Trophoblast cell (in vitro differentiated cells and primary cell): ENCODE measurements at regions not wholly inside any gene's neighbourhood (a gene's known extent, or its start where the extent isn't known, plus 50 kb on each side); places are given as distances from the start of the nearest gene placed in this dataset.

Source experiments
- DNase-seq, 2 donors: peaks; one replicate each; pipeline ENCODE4 v3.0.0-alpha.2; 2016
- H2AFZ ChIP-seq: 2 replicates; pipeline ENCODE4 v1.6.1; 2013; ENCODE audit warnings: low read length, moderate library complexity, mild to moderate bottlenecking; ENCODE audit not compliant: insufficient read depth, poor library complexity
- H2AK5ac ChIP-seq: 2 replicates; pipeline ENCODE4 v1.6.1; 2013; ENCODE audit warnings: mild to moderate bottlenecking, low read length
- H2BK120ac ChIP-seq: 2 replicates; pipeline ENCODE4 v1.6.1; 2013; ENCODE audit warnings: low read length, mild to moderate bottlenecking, moderate library complexity; ENCODE audit not compliant: insufficient read depth, poor library complexity
- H2BK12ac ChIP-seq: 2 replicates; pipeline ENCODE4 v1.6.1; 2013; ENCODE audit warnings: mild to moderate bottlenecking, low read length, moderate library complexity
- H2BK5ac ChIP-seq: 2 replicates; pipeline ENCODE4 v1.6.1; 2013; ENCODE audit warnings: low read length, low read depth, moderate library complexity, mild to moderate bottlenecking; ENCODE audit not compliant: poor library complexity
- H3K14ac ChIP-seq: 2 replicates; pipeline ENCODE4 v1.6.1; 2013; ENCODE audit warnings: mild to moderate bottlenecking, low read length
- H3K18ac ChIP-seq: 2 replicates; pipeline ENCODE4 v1.6.1; 2013; ENCODE audit warnings: mild to moderate bottlenecking, low read length
- H3K23ac ChIP-seq: 2 replicates; pipeline ENCODE4 v1.6.1; 2013; ENCODE audit warnings: low read length
- H3K27ac ChIP-seq: 2 replicates; pipeline ENCODE4 v1.5.1; 2013; ENCODE audit warnings: low read depth, mild to moderate bottlenecking, inconsistent platforms, low read length, moderate library complexity
- H3K27me3 ChIP-seq: 2 replicates; pipeline ENCODE4 v1.6.1; 2013; ENCODE audit warnings: inconsistent platforms, mild to moderate bottlenecking, low read length, moderate library complexity; ENCODE audit not compliant: insufficient read depth
- H3K36me3 ChIP-seq, 2 experiments: 1 replicate in 1 of 2; 2 replicates in 1 of 2; pipeline ENCODE4 v1.6.1; 2013; ENCODE audit warnings: low read length in 2 of 2, mild to moderate bottlenecking in 2 of 2, moderate library complexity in 1 of 2; ENCODE audit not compliant: insufficient read depth in 2 of 2, control insufficient read depth in 1 of 2
- H3K4ac ChIP-seq: 2 replicates; pipeline ENCODE4 v1.6.1; 2013; ENCODE audit warnings: low read depth, mild to moderate bottlenecking, low read length, moderate library complexity
- H3K4me1 ChIP-seq, 2 experiments: 1 replicate in 1 of 2; 2 replicates in 1 of 2; pipeline ENCODE4 v1.6.1; 2013; ENCODE audit warnings: low read length in 2 of 2, mild to moderate bottlenecking in 2 of 2, moderate library complexity in 1 of 2; ENCODE audit not compliant: insufficient read depth in 2 of 2, control insufficient read depth in 1 of 2
- H3K4me2 ChIP-seq: 2 replicates; pipeline ENCODE4 v1.6.1; 2013; ENCODE audit warnings: inconsistent platforms, mild to moderate bottlenecking, low read length, moderate library complexity
- H3K4me3 ChIP-seq: 2 replicates; pipeline ENCODE4 v1.5.1; 2013; ENCODE audit warnings: mild to moderate bottlenecking, low read depth, low read length, inconsistent platforms
- H3K79me1 ChIP-seq: one replicate; pipeline ENCODE4 v1.6.1; 2013; ENCODE audit warnings: low read length
- H3K79me2 ChIP-seq: 2 replicates; pipeline ENCODE4 v1.6.1; 2013; ENCODE audit warnings: low read length, mild to moderate bottlenecking; ENCODE audit not compliant: control insufficient read depth, insufficient read depth, poor library complexity
- H3K9ac ChIP-seq: 2 replicates; pipeline ENCODE4 v1.6.1; 2013; ENCODE audit warnings: mild to moderate bottlenecking, low read length
- H3K9me3 ChIP-seq: 2 replicates; pipeline ENCODE4 v1.6.1; 2013; ENCODE audit warnings: low read depth, mild to moderate bottlenecking, control low read depth, inconsistent platforms, low read length; ENCODE audit not compliant: insufficient read depth
- H4K12ac ChIP-seq: 2 replicates; pipeline ENCODE4 v1.6.1; 2013; ENCODE audit warnings: low read depth, mild to moderate bottlenecking, low read length, moderate library complexity
- H4K8ac ChIP-seq: 2 replicates; pipeline ENCODE4 v1.6.1; 2013; ENCODE audit warnings: low read depth, mild to moderate bottlenecking, low read length, moderate library complexity
- H4K91ac ChIP-seq: one replicate; pipeline ENCODE4 v1.6.1; 2013; ENCODE audit warnings: low read depth, mild to moderate bottlenecking, low read length, moderate library complexity
- WGBS: extraction: QIAGEN DNeasy Blood & Tissue Kit; methylation state at CpG from one replicate; pipeline ENCODE4 v1.1.7; 2013; ENCODE audit warnings: missing lambda C conversion rate; ENCODE audit not compliant: insufficient read length, insufficient coverage; ENCODE audit errors: extremely low coverage; 5-methylcytosine and 5-hydroxymethylcytosine counted together

DNA sequence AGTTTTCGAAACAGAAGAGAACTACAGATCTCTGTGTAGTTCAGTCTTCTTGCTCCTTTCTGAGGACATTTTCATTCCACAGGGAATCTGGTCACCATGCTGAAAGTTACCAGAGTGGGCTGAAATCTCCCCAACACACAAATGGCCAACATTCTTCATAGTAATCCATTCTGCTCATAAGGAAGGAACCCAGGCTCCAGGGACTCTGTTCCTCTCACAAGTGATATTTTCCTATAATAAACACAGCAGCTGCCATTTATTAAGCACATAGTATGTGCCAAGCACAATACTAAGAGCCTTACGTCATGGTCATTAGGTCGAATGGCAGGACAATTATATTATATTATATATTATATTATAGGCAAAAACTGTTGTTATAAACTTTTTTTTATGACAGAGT is 109.8 kb downstream of the RAB11FIP2 start:
- H2AK5ac ChIP-seq = no peak overlapping the region
- no CpG with 5 or more reads among the region's 3 CpGs for WGBS
- H3K27ac ChIP-seq = no peak overlapping the region

DNA sequence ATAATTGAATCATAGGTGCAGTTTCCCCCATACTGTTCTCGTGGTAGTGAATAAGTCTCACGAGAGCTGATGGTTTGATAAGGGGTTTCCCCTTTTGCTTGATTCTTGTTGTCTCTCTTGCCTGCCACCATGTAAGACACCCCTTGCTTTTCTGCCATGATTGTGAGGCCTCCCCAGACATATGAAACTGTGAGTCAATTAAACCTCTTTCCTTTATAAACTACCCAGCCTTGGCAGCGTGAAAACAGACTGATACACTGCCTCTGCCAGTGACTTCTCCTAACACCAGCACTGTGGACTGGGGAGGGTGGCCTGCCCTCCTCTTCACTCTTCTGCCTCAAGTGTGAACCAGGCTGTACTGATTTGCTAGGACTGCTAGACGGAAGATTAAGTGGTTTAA is 108.6 kb downstream of the RAB11FIP2 start:
- Histone ChIP-seq H2AK5ac (no peak overlapping the region), H3K9me3 (no peaks in the 10 kb centered on the region), H3K79me1 (no peaks in the 10 kb centered on the region), H3K23ac (no peak overlapping the region), H2BK12ac (no peak overlapping the region), H2BK120ac (no peak overlapping the region), H3K4me1 (no peaks in the 10 kb centered on the region), H3K18ac (no peak overlapping the region), H4K8ac (no peak overlapping the region), H3K36me3 (no peaks in the 10 kb centered on the region), H4K91ac (no peak overlapping the region), H3K79me2 (no peaks in the 10 kb centered on the region), H2BK5ac (no peak overlapping the region), H2AFZ (no peak overlapping the region), H3K27ac (no peak overlapping the region), H3K9ac (no peak overlapping the region), H3K14ac (no peak overlapping the region), H3K4ac (no peak overlapping the region), H3K4me3 (no peak overlapping the region), H4K12ac (no peak overlapping the region), H3K27me3 (no peaks in the 10 kb centered on the region), H3K4me2 (no peak overlapping the region)
- WGBS = no CpG with 5 or more reads among the region's 4 CpGs
- no peak for DNase-seq

More for the DNA sequence above, 109.8 kb downstream of the RAB11FIP2 start:
- DNase-seq = no peak
- no peaks in the 10 kb centered on the region for H3K27me3 ChIP-seq
- H3K9ac ChIP-seq = no peak overlapping the region
- H3K9me3 ChIP-seq = no peaks in the 10 kb centered on the region
- H3K18ac ChIP-seq = no peak overlapping the region
- H2BK5ac ChIP-seq = no peak overlapping the region
- no peak overlapping the region for H2BK12ac ChIP-seq
- H3K14ac ChIP-seq = no peak overlapping the region
- H3K23ac ChIP-seq = no peak overlapping the region
- no peak overlapping the region for H3K4me3 ChIP-seq
- H2AFZ ChIP-seq = no peak overlapping the region
- no peaks in the 10 kb centered on the region for H3K79me1 ChIP-seq
- H2BK120ac ChIP-seq = no peak overlapping the region
- no peak overlapping the region for H3K4me2 ChIP-seq
- no peak overlapping the region for H3K4ac ChIP-seq
- no peak overlapping the region for H4K91ac ChIP-seq
- no peaks in the 10 kb centered on the region for H3K4me1 ChIP-seq
- H3K36me3 ChIP-seq = no peaks in the 10 kb centered on the region
- H4K8ac ChIP-seq = no peak overlapping the region
- H4K12ac ChIP-seq = no peak overlapping the region
- no peaks in the 10 kb centered on the region for H3K79me2 ChIP-seq

DNA sequence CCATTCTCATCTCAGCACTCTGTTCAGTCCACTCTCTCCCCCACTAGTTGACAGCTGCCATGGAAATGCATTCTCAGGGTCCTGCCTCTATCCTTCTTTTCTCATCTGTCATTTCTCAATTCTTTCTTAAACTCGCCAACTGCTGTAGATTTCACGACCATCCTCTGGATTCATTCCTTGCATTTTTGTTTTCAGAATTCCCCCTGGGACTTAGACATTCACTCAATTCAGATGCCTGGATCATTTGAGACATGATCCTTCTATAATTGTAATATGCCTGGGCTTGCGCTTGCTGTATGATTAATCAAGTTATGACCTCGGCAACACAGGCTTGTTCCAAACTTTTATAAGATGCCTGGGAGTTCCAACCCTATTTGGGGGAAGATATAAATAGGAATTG is 104.5 kb downstream of the RAB11FIP2 start:
- DNase-seq = no peak
- no peak overlapping the region for H3K27ac ChIP-seq
- no CpG with 5 or more reads among the region's 4 CpGs for WGBS
- no peak overlapping the region for H2BK12ac ChIP-seq
- no peak overlapping the region for H4K12ac ChIP-seq
- H3K4me3 ChIP-seq = no peak overlapping the region
- H3K79me2 ChIP-seq = no peaks in the 10 kb centered on the region
- no peaks in the 10 kb centered on the region for H3K4me1 ChIP-seq
- H3K4ac ChIP-seq = no peak overlapping the region
- no peak overlapping the region for H2BK5ac ChIP-seq
- no peak overlapping the region for H2AK5ac ChIP-seq
- H3K4me2 ChIP-seq = no peak overlapping the region
- H3K79me1 ChIP-seq = no peaks in the 10 kb centered on the region
- no peaks in the 10 kb centered on the region for H3K9me3 ChIP-seq
- no peak overlapping the region for H2AFZ ChIP-seq
- H3K9ac ChIP-seq = no peak overlapping the region
- no peak overlapping the region for H2BK120ac ChIP-seq
- no peaks in the 10 kb centered on the region for H3K27me3 ChIP-seq
- H3K14ac ChIP-seq = no peak overlapping the region
- no peak overlapping the region for H4K8ac ChIP-seq
- no peaks in the 10 kb centered on the region for H3K36me3 ChIP-seq
- H3K18ac ChIP-seq = no peak overlapping the region
- no peak overlapping the region for H3K23ac ChIP-seq
- H4K91ac ChIP-seq = no peak overlapping the region

DNA sequence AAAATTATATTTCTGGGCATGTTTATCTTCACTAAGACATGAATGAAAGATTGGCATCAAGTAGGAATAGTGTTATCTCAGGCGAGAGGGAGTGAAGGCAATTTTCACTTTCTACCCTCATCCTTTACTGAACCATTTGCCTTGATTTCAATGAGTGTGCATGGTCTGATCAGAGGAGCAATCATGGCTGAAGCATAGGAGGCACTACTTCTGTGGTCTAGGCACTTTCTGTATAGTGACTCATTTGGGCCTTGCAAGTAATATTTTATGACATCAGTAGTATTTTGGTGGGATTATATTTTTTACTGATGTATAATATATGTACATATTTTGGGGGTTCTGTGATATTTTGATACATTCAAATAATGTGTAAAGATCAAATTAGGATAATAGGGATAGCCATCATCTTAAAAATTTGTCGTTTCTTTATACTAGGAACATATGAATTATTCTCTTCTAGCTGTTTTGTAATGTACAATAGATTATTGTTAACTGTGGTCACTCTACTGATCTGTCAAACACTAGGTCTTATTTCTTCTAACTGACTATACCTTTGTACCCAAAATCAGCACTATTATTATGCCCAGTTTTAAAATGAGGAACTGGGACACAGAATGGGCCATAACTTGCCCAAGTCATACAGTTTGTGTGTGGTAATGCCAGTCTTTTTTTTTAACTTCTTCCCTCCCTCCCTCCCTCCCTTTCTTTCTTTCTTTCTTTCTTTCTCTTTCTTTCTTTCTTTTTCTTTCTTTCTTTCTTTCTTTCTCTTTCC is 101.9 kb downstream of the RAB11FIP2 start:
- no peak overlapping the region for H3K4ac ChIP-seq
- no peak overlapping the region for H2BK12ac ChIP-seq
- H3K9me3 ChIP-seq = no peaks in the 10 kb centered on the region
- H3K18ac ChIP-seq = no peak overlapping the region
- no peaks in the 10 kb centered on the region for H3K4me1 ChIP-seq
- no peaks in the 10 kb centered on the region for H3K79me1 ChIP-seq
- H3K79me2 ChIP-seq = no peaks in the 10 kb centered on the region
- H4K91ac ChIP-seq = no peak overlapping the region
- H2AFZ ChIP-seq = no peak overlapping the region
- no peaks in the 10 kb centered on the region for H3K36me3 ChIP-seq
- no CpG with 5 or more reads among the region's 2 CpGs for WGBS
- no peak overlapping the region for H4K12ac ChIP-seq
- no peak overlapping the region for H4K8ac ChIP-seq
- no peak overlapping the region for H2BK120ac ChIP-seq
- H3K14ac ChIP-seq = no peak overlapping the region
- no peak overlapping the region for H3K4me3 ChIP-seq
- no peak for DNase-seq
- no peak overlapping the region for H3K23ac ChIP-seq
- H2AK5ac ChIP-seq = no peak overlapping the region
- no peak overlapping the region for H3K9ac ChIP-seq
- H3K4me2 ChIP-seq = no peak overlapping the region
- no peak overlapping the region for H2BK5ac ChIP-seq
- no peaks in the 10 kb centered on the region for H3K27me3 ChIP-seq
- no peak overlapping the region for H3K27ac ChIP-seq
